HG03354 (cell line): ENCODE measurements at regions not wholly inside any gene's neighbourhood (a gene's known extent, or its start where the extent isn't known, plus 50 kb on each side); places are given as distances from the start of the nearest gene placed in this dataset.

Source experiments
- ATAC-seq: cut with Tn5 transposase; IDR thresholded peaks from one replicate; pipeline ENCODE4 v1.9.1; 2021; ENCODE audit warnings: mild to moderate bottlenecking; ENCODE audit not compliant: unreplicated experiment, poor library complexity, severe bottlenecking

GRCh38 chr12:84341467-84342193 is 571.0 kb downstream of the SLC6A15 start:
- no peak for ATAC-seq

DNA sequence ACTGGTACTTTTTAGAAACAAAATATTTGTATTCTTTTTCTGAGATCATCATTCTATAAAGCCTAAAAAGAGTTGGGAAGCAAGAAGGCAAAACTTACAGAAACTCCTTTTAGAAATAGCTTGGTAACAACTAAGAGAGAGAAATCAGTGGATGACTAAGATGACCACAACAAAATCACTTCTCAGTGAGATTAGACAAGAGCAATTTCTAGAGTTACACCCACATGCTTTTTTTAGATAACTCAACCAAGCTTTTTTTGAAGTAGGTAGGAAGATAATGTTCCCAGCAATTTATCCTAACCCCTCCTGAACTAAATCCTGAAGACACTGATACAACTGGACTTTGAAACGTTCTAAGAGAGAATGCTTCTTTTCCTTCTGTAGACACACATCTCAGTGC is 576.4 kb downstream of the SLC6A15 start:
- no peak for ATAC-seq

DNA sequence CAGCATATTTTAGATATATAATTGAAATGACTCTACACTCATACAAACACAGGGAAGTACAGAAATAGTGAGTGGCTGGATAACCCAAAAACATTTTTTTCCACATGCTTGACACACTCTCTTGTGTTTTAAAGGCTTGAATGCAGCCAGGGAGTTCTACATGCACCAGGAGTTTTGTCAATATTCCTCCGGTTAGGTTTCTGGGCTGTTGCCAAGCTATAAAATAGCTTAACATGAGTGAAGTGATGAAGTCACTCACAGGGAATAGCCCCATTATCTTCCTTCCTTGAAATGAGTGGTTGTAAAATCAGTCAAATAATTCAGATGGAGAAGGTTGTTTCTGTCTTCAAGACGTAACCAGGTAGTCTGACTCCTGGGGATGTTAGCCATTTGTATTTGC is 582.7 kb downstream of the SLC6A15 start:
- no peak for ATAC-seq

GRCh38 chr12:84315926-84316325 is 596.7 kb downstream of the SLC6A15 start:
- ATAC-seq: no peak

DNA sequence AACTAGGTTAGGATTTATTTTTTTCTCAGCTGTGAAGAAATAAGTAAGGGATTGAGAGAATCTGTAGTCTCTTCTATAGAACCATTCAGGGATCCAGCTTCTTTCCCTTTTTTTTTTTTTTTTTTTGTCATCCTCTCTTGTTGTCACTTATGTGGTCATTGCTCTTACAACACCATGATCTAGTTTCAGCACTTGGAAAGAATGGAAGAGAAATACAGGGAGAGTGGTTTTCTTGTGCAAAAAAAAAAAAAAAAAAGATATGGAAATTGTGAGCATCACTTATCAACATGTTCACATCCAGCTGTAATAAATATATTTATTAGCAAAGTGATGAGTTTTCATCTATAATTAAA is 599.3 kb downstream of the SLC6A15 start:
- no peak for ATAC-seq

GRCh38 chr12:84308211-84308610 is 604.4 kb downstream of the SLC6A15 start:
- ATAC-seq: no peak

GRCh38 chr12:84305144-84305543 is 607.5 kb downstream of the SLC6A15 start:
- no peak for ATAC-seq

DNA sequence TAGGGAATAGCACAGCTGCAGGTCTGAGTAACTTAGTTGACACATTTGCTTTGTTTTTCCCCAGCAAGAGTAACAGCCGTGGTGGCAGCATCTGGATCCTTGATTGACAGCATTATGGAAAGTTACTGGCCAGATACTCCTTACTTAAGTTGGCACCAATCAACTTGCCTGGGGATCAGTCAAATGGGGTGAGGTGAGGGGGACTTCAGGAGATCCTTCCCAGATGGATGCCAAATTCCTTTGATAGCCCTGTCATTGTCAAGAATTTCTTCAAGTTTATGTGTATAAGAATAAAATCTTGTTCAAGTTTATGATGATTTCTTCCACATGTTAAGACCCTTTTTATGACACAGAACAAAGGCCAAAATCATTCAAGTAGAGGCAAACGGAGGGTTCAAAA is 618.4 kb downstream of the SLC6A15 start:
- no peak for ATAC-seq

- ATAC-seq: no peak
These were observed 622.4 kb downstream of the SLC6A15 start for GRCh38 chr12:84290168-84290567.

GRCh38 chr12:84277986-84278385 is 634.6 kb downstream of the SLC6A15 start:
- no peak for ATAC-seq

- no peak for ATAC-seq
These were observed 636.4 kb downstream of the SLC6A15 start for GRCh38 chr12:84276215-84276614.

GRCh38 chr12:84272324-84272723 is 640.3 kb downstream of the SLC6A15 start:
- ATAC-seq: no peak

DNA sequence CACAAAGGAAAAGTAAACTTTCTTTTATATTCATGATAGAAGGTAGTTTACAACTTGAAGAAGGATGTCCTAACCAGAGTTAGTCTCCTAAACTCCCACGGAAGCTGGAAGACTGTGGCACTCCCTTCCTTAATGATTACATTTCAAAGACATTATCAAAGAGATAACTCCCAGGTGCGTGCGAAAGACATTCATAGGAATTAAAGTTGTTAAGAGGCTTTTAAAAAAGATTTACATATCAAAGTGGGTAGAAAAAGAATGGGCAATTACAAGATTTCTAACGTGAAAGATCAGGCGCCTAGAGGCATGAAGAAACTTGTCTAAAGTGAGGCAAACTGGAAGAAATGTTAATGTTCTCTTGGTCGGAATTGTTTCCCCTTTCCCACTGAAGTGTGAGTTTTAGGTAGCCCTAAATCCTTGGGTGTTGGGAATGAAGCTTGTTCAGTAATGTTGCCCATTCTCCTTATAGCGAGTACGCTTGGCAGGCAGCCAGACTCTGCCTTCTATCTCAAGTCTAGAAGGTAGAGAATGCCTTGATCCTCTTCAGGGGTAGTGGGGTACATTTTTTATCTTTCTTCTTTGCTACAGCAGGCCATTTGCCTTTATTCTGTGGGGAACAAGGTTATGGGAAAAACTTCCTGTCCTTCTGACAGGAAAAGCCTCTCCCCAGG is 642.0 kb downstream of the SLC6A15 start:
- ATAC-seq: no peak

- no peak for ATAC-seq
These were observed 664.7 kb downstream of the SLC6A15 start for GRCh38 chr12:84247931-84248330.

GRCh38 chr12:84243686-84244085 is 668.9 kb downstream of the SLC6A15 start:
- ATAC-seq: no peak

- no peak for ATAC-seq
These were observed 689.8 kb downstream of the SLC6A15 start for GRCh38 chr12:84222841-84223240.

DNA sequence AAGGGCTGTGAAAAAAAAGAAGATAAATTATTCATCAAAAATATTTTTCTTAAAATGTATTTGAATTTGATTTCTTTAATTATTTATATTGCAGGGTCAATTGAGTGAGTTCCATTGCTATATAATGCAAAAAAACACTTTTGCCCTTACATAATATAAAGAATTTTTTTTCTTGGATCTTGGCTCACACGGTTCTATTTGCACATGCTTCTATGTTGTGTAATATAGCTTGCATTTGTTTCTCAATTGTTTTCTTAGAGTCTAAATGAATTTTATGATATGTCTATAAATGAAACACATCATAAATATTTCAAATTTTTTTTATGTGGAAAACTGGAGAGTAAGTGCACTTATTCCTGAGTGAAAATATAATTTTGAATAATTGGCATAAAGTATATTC is 694.2 kb downstream of the SLC6A15 start:
- no peak for ATAC-seq

DNA sequence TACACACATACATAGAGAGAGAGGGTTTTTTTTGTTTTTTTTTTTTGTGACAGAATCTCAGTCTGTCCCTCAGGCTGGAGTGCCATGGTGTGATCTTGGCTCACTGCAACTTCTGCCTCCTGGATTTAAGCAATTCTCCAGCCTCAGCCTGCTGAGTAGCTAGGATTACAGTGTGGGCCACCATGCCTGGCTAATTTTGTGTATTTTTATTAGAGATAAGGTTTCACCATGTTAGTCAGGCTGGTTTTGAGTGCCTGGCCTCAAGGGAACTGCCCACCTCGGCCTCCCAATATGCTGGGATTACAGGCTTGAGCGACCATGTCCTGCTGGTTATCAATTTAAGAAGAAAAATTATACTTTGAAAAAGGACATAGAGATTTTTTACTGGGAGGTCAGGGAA is 710.6 kb downstream of the SLC6A15 start:
- no peak for ATAC-seq

DNA sequence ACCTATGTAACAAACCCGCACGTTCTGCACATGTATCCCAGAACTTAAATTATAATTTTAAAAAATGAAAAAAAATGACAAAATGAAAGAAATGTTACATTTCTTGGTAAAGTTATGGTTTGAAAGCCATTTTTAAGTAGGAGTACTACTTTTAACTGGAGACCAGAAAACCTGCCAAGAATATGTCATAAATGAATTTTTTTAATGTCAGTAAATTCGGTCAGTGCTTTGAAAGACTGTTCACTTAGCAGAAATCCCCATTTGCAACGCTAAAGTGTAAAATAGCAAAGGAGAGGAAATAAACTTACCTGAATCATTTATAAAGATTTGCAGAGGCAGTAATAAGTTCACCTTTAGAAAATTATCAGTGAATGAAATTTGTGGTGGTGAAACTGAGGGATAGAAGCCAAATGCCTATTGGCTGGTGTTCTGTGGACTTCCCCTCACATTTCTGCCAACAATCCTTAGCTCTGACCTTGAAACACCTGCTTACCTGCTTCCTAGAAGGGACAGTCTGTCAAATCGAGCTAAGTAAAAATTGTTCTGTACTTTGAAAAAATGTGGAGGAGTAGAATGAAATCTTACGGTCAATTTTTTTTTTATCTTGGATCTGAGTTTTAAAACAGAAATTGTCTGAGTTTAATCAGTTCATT is 714.2 kb downstream of the SLC6A15 start:
- no peak for ATAC-seq

DNA sequence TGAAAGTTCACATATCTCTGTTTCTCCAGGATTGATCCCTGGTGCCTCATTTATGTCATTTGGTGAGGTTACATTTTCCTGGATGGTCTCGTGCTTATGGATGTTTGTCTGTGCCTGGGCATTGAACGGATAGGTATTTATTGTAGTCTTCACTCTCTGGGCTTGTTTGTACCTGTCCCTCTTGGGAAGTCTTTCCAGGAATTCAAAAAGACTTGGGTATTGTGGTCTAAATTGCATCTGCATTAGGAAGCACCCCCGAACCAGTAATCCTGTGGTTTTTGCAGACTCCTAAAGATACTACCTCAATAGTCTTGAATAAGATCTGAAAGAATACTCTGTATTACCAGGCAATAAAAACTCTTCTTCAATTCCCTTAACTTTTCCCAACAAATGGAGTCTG is 720.8 kb downstream of the SLC6A15 start:
- no peak for ATAC-seq

DNA sequence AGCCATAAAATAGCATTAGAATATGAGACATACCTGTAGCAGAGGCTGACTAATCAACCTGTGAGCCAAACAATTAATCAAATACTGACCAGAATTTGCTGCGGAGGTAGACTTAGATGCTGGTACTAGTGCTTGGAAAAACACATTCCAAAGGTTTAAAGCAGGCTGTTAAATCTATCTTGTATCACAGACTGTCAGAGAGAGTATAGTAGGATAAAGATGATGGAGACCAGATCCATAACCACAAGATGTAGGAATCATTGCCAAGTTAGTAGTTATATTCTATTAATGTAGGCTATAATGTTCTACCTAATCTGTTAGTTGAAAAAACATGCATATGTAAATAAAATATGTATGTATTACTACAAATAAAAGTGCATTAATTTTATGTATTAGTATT is 726.2 kb downstream of the SLC6A15 start:
- ATAC-seq: no peak
